Endothelial cell of umbilical vein (primary cell): ENCODE measurements at regions not wholly inside any gene's neighbourhood (a gene's known extent, or its start where the extent isn't known, plus 50 kb on each side); places are given as distances from the start of the nearest gene placed in this dataset.

Source experiments
- BruUV-seq: library from RNA; stranded (reverse); fragments of 400-500 nt; replicated peaks from 2 replicates; lab custom pipeline; 2021; lab: Mats Ljungman, UMichigan
- CTCF ChIA-PET: fragments of 300-600, 350-600 bp; sonication (Branson Sonifier 250); formaldehyde crosslinking; loops from one replicate; lab custom pipeline; 2021; ENCODE audit warnings: antibody characterized with exemption, inconsistent platforms; lab: Charles Lee
- POLR2A ChIA-PET: fragments of 300-600, 350-600 bp; sonication (Branson Sonifier 250); formaldehyde crosslinking; loops from one replicate; lab custom pipeline; 2021; ENCODE audit warnings: antibody characterized with exemption, inconsistent platforms; lab: Charles Lee
- DNase-seq: peaks from one replicate; pipeline ENCODE4 v3.0.0-alpha.2; 2011; ENCODE audit warnings: low read depth, low spot score
- FAIRE-seq: peaks from 2 replicates; lab custom pipeline; 2011; peaks lifted over from hg19 to GRCh38; lab: Jason Lieb, UNC
- H2AFZ ChIP-seq: 2 replicates; pipeline ENCODE4 v1.6.0; 2012; ENCODE audit warnings: low read depth, low read length, control low read depth, inconsistent platforms
- H3K27ac ChIP-seq: 2 replicates; pipeline ENCODE4 v1.5.1; 2011; ENCODE audit warnings: low read depth, mild to moderate bottlenecking, control low read depth, low read length, moderate library complexity; ENCODE audit not compliant: insufficient read depth
- H3K27me3 ChIP-seq, 2 experiments: 2 replicates each; pipeline versions ENCODE4 v1.6.0 to v1.6.1; 2011; ENCODE audit warnings: low read length in 2 of 2, mixed read lengths in 1 of 2; ENCODE audit not compliant: control insufficient read depth in 2 of 2, insufficient read depth in 2 of 2
- H3K36me3 ChIP-seq, 2 experiments: 2 replicates in 1 of 2; 3 replicates in 1 of 2; pipeline ENCODE4 v1.5.1; 2011; ENCODE audit warnings: low read length in 2 of 2, mild to moderate bottlenecking in 1 of 2, moderate library complexity in 1 of 2; ENCODE audit not compliant: control insufficient read depth in 2 of 2, insufficient read depth in 2 of 2; ENCODE audit errors: extremely low read depth in 1 of 2
- H3K4me1 ChIP-seq: 3 replicates; pipeline ENCODE4 v1.5.1; 2011; ENCODE audit warnings: mild to moderate bottlenecking, low read length; ENCODE audit not compliant: control insufficient read depth, insufficient read depth; ENCODE audit errors: extremely low read depth
- H3K4me2 ChIP-seq: 2 replicates; pipeline ENCODE4 v1.6.1; 2011; ENCODE audit warnings: low read length, control low read depth, mixed read lengths; ENCODE audit not compliant: insufficient read depth
- H3K4me3 ChIP-seq, 3 experiments: fragments of 200-600 bp in 1 of 3; sonication (generic), shearing (Covaris generic) in 1 of 3; replicated peaks in 1 of 3; 2 replicates each; pipeline ENCODE4 v1.5.1; 2011 to 2016; ENCODE audit warnings: control low read depth in 3 of 3, low read length in 3 of 3, mild to moderate bottlenecking in 2 of 3, inconsistent platforms in 1 of 3, low read depth in 1 of 3, moderate library complexity in 1 of 3; ENCODE audit not compliant: insufficient read depth in 1 of 3
- H3K79me2 ChIP-seq: 2 replicates; pipeline ENCODE4 v1.6.0; 2012; ENCODE audit warnings: low read length, inconsistent platforms; ENCODE audit not compliant: control insufficient read depth, insufficient read depth
- H3K9ac ChIP-seq: replicated peaks from 2 replicates; pipeline ENCODE3; 2011; ENCODE audit warnings: low read length, control low read depth; ENCODE audit not compliant: insufficient read depth; ENCODE audit errors: extremely low read depth
- H3K9me1 ChIP-seq: replicated peaks from 3 replicates; pipeline ENCODE4 v1.6.0; 2011; ENCODE audit warnings: mild to moderate bottlenecking, low read length; ENCODE audit not compliant: control insufficient read depth, insufficient read depth; ENCODE audit errors: extremely low read depth
- H3K9me3 ChIP-seq: replicated peaks from 2 replicates; pipeline ENCODE4 v1.5.1; 2012; ENCODE audit warnings: low read length, inconsistent platforms; ENCODE audit not compliant: control insufficient read depth, insufficient read depth
- H4K20me1 ChIP-seq: replicated peaks from 2 replicates; pipeline ENCODE3; 2011; ENCODE audit warnings: mild to moderate bottlenecking, low read length; ENCODE audit not compliant: control insufficient read depth, insufficient read depth; ENCODE audit errors: extremely low read depth
- CTCF ChIP-seq, 2 donors: IDR thresholded peaks; 1 replicate in 1 of 2; 2 replicates in 1 of 2; pipeline ENCODE4 v1.5.1; 2011; ENCODE audit warnings: low read length in 2 of 2, mild to moderate bottlenecking in 2 of 2, moderate library complexity in 2 of 2, control low read depth in 1 of 2, inconsistent platforms in 1 of 2, low read depth in 1 of 2; ENCODE audit not compliant: insufficient read depth in 1 of 2; ENCODE audit errors: extremely low read depth in 1 of 2
- EZH2 ChIP-seq: IDR thresholded peaks from 2 replicates; pipeline ENCODE4 v1.6.1; 2012; ENCODE audit warnings: borderline replicate concordance, low read depth, mild to moderate bottlenecking, moderate library complexity, low read length, inconsistent platforms; ENCODE audit not compliant: severe bottlenecking
- FOS ChIP-seq: IDR thresholded peaks from 2 replicates; pipeline ENCODE4 v1.6.1; 2011; ENCODE audit warnings: mild to moderate bottlenecking, low read length, moderate library complexity, borderline replicate concordance; ENCODE audit not compliant: insufficient read depth
- GATA2 ChIP-seq: IDR thresholded peaks from 2 replicates; pipeline ENCODE4 v1.7.0; 2011; ENCODE audit warnings: low read depth, mild to moderate bottlenecking, moderate library complexity, mixed read lengths, low read length; ENCODE audit not compliant: insufficient read length, insufficient read depth
- JUN ChIP-seq: IDR thresholded peaks from 2 replicates; pipeline ENCODE4 v1.6.1; 2011; ENCODE audit warnings: borderline replicate concordance, low read depth; ENCODE audit not compliant: insufficient read length, insufficient read depth
- MAX ChIP-seq: IDR thresholded peaks from 2 replicates; pipeline ENCODE4 v1.6.1; 2011; ENCODE audit not compliant: insufficient read depth, insufficient read length
- MYC ChIP-seq: IDR thresholded peaks from one replicate; pipeline ENCODE4 v1.6.1; 2011; ENCODE audit warnings: mild to moderate bottlenecking, low read depth, low read length
- POLR2A ChIP-seq: IDR thresholded peaks from 2 replicates; pipeline ENCODE4 v1.6.1; 2012; ENCODE audit warnings: low read depth, mild to moderate bottlenecking, control low read depth, low read length
- POLR2AphosphoS5 ChIP-seq: IDR thresholded peaks from 2 replicates; pipeline ENCODE4 v1.6.1; 2012; ENCODE audit warnings: low read depth, mild to moderate bottlenecking, control low read depth, low read length, moderate library complexity; ENCODE audit not compliant: insufficient read depth
- dilution Hi-C: fragments of 300-500 bp; cut with MboI; formaldehyde crosslinking; loops from one replicate; pipeline ENCODE4 v1.15.0; 2019; ENCODE audit warnings: low sequenced_read_pairs; ENCODE audit not compliant: extremely low pct_ligation_motif_present
- intact Hi-C: fragments of 100-400 bp; cut with micrococcal nuclease; formaldehyde crosslinking; loops from one replicate; pipeline ENCODE4 v1.10.0; 2022

GRCh38 chr2:226208726-226209125 is 590.9 kb downstream of the IRS1 start:
- FAIRE-seq (no peak), DNase-seq (no peak)
- POLR2A ChIA-PET = no interaction called here
- dilution Hi-C loops = no loop called here
- Histone ChIP-seq H3K79me2 (no peaks in the 10 kb centered on the region), H2AFZ (no peak overlapping the region), H3K4me1 (peaks cover 3% of the 10 kb centered on the region), H3K4me2 (no peak overlapping the region), H3K9ac (no peak overlapping the region), H3K36me3 (no peaks in the 10 kb centered on the region), H3K4me3 (no peak overlapping the region), H3K27ac (no peak overlapping the region), H3K9me1 (no peaks in the 10 kb centered on the region), H3K9me3 (no peaks in the 10 kb centered on the region), H3K27me3 (no peaks in the 10 kb centered on the region), H4K20me1 (no peaks in the 10 kb centered on the region)
- TF ChIP-seq CTCF (IDR thresholded peaks at IDR 0.05; ENCODE audit: extremely low read depth in 1 of 2, insufficient read depth in 1 of 2, low read depth in 1 of 2, low read length in 2 of 2) = no peak
- no peak for TF ChIP-seq GATA2
- TF ChIP-seq MAX = no peak
- TF ChIP-seq FOS = no peak
- no peak for TF ChIP-seq MYC
- TF ChIP-seq POLR2AphosphoS5 = no peak
- no peak for TF ChIP-seq EZH2
- TF ChIP-seq JUN = no peak
- TF ChIP-seq POLR2A = no peak
- intact Hi-C loops = no loop called here
- CTCF ChIA-PET = no interaction called here
- no TSS peak for BruUV-seq
